Skeletal muscle satellite cell (primary cell): ENCODE measurements at regions not wholly inside any gene's neighbourhood (a gene's known extent, or its start where the extent isn't known, plus 50 kb on each side); places are given as distances from the start of the nearest gene placed in this dataset.

Experiments
- H3K27me3 ChIP-seq: 2 replicates; pipeline ENCODE4 v1.7.0; 2013; ENCODE audit warnings: low read length; ENCODE audit not compliant: control insufficient read depth, insufficient read depth
- H3K36me3 ChIP-seq: 2 replicates; pipeline ENCODE4 v1.7.0; 2013; ENCODE audit warnings: mild to moderate bottlenecking, control low read depth, low read length; ENCODE audit not compliant: insufficient read depth
- H3K4me1 ChIP-seq: 2 replicates; pipeline ENCODE4 v1.7.0; 2013; ENCODE audit warnings: low read length; ENCODE audit not compliant: control insufficient read depth, insufficient read depth
- H3K4me2 ChIP-seq: 2 replicates; pipeline ENCODE4 v1.7.0; 2013; ENCODE audit warnings: mild to moderate bottlenecking, low read length
- H3K4me3 ChIP-seq: 2 replicates; pipeline ENCODE4 v1.7.0; 2013; ENCODE audit warnings: low read length
- H3K9ac ChIP-seq: 2 replicates; pipeline ENCODE4 v1.7.0; 2013; ENCODE audit warnings: mild to moderate bottlenecking, low read depth, low read length, moderate library complexity
- H3K9me3 ChIP-seq: replicated peaks from 2 replicates; pipeline ENCODE4 v1.7.0; 2013; ENCODE audit warnings: mild to moderate bottlenecking, control low read depth, low read length

DNA sequence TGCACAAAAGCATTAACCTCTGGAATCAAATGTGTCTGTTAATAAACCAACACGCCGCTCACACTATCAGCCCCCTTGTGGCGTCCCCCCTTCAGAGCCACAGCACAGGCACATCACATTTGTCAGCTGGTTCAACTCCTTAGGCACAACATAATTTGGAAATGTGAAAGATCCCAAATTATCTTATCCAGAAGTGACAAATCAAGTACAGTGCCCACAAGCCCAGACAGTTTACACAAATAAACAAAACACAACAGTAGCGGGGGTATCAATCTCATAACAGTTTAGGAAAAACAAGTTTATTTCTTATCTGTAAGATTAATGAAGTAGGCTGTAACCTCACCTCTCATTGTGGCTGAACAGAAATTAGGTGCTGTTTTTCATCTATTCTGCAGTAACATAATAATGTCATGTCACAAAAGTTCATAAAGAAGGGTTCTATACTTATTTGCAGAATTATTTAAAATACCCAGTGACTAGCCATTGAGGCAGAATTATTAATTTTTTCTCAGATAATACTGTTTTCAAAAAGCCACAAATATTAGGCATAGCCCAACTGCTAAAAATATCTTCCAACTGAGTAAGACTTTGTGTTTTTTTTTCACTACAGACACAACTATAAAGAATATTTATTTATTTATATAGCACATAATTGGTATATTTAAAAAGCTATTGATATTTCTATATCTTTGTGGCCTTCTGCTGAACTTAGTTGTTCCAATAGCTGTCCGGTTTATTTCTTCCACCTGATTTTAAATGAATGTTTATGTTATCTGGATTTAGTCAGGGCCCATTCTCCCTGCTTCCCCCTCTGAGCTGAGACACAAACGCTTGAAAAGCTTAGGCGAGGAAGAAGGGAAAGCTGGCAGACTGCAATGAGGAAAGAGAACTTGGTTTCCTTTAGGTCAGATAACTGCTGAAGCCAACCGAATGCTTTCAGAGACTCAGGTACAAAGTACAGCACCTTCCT lies 214.7 kb downstream of the QDPR start:
- Histone ChIP-seq H3K4me2 (no peak overlapping the region), H3K4me1 (no peaks in the 10 kb centered on the region), H3K27me3 (peaks cover 3% of the 10 kb centered on the region), H3K9me3 (no peaks in the 10 kb centered on the region), H3K36me3 (no peaks in the 10 kb centered on the region), H3K9ac (no peak overlapping the region), H3K4me3 (no peak overlapping the region)

- H3K9ac ChIP-seq: no peak overlapping the region
- peaks cover 3% of the 10 kb centered on the region for H3K27me3 ChIP-seq
- no peak overlapping the region for H3K4me3 ChIP-seq
- no peaks in the 10 kb centered on the region for H3K4me1 ChIP-seq
- no peaks in the 10 kb centered on the region for H3K9me3 ChIP-seq
- no peak overlapping the region for H3K4me2 ChIP-seq
- H3K36me3 ChIP-seq: no peaks in the 10 kb centered on the region
Measured at GRCh38 chr4:17293901-17294300, 218.0 kb downstream of the QDPR start.

GRCh38 chr4:17288151-17288550 lies 223.7 kb downstream of the QDPR start:
- Histone ChIP-seq H3K4me3 (no peak overlapping the region), H3K4me2 (no peak overlapping the region), H3K9me3 (no peaks in the 10 kb centered on the region), H3K36me3 (no peaks in the 10 kb centered on the region), H3K9ac (no peak overlapping the region), H3K4me1 (no peaks in the 10 kb centered on the region), H3K27me3 (no peaks in the 10 kb centered on the region)

DNA sequence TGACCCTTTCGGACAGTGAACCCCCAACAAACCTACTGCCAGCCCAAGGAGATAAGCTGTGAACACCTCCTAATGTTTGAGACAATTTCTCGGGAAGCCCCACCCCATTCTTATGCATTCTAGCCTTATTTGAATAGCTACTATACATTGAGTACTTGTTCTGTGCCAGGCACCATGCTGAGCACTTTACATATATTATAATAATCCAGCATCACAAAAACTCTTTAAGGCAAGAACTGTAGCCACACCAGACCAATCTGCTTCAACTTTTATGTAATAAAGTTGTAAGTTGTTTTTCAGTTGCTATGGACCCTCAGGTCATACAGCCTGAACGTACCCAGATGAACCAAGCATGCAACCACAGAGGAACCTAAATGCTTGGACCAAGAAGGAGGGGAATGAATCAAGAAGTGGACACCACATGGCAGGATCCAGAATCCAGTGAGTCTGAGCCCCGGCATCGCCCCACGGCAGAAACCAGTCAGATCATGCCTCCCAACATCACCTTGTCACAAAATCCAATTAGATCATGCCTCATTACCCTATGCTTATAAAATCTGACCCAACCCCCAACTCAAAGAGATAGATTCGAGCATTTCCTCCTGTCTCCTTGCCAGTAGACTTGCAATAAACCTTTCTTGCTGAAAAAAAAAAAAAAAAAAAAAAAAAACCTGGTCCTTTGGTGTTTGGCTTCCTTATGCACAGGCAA lies 225.0 kb downstream of the QDPR start:
- Histone ChIP-seq H3K9me3 (no peaks in the 10 kb centered on the region), H3K36me3 (no peaks in the 10 kb centered on the region), H3K9ac (no peak overlapping the region), H3K4me3 (no peak overlapping the region), H3K4me1 (no peaks in the 10 kb centered on the region), H3K4me2 (no peak overlapping the region), H3K27me3 (no peaks in the 10 kb centered on the region)

DNA sequence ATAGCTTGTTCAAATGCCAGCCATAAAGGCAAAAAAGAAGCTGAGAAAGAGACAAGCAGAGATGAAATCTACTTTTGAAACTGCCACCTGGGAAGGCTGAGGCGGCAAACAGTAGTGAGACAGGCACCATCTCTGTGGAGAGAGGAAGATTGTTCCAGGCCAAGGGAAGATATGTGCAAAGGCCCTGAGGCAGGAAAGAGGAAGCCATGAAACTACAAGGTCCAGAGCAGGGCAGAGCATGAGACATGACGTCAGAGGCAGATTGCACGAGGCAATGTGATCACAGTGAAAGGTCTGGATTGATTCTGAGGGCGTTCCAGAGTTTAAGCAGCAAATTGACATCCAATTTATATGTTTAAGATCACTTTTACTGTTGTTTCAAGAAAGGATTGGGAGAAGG lies 226.1 kb downstream of the QDPR start:
- Histone ChIP-seq H3K9ac (no peak overlapping the region), H3K36me3 (no peaks in the 10 kb centered on the region), H3K4me2 (no peak overlapping the region), H3K27me3 (no peaks in the 10 kb centered on the region), H3K4me3 (no peak overlapping the region), H3K4me1 (no peaks in the 10 kb centered on the region), H3K9me3 (no peaks in the 10 kb centered on the region)

GRCh38 chr4:17284323-17285175 lies 227.3 kb downstream of the QDPR start:
- H3K36me3 ChIP-seq: no peaks in the 10 kb centered on the region
- no peaks in the 10 kb centered on the region for H3K27me3 ChIP-seq
- H3K9ac ChIP-seq: no peak overlapping the region
- no peaks in the 10 kb centered on the region for H3K4me1 ChIP-seq
- H3K4me3 ChIP-seq: no peak overlapping the region
- no peaks in the 10 kb centered on the region for H3K9me3 ChIP-seq
- no peak overlapping the region for H3K4me2 ChIP-seq

GRCh38 chr4:17283832-17284231 lies 228.1 kb downstream of the QDPR start:
- Histone ChIP-seq H3K4me2 (no peak overlapping the region), H3K9ac (no peak overlapping the region)

GRCh38 chr4:17283251-17283650 lies 228.6 kb downstream of the QDPR start:
- no peak overlapping the region for H3K9ac ChIP-seq
- no peaks in the 10 kb centered on the region for H3K9me3 ChIP-seq

More at GRCh38 chr4:17283832-17284231, 228.1 kb downstream of the QDPR start:
- no peaks in the 10 kb centered on the region for H3K4me1 ChIP-seq
- H3K4me3 ChIP-seq: no peak overlapping the region
- H3K36me3 ChIP-seq: no peaks in the 10 kb centered on the region
- H3K27me3 ChIP-seq: no peaks in the 10 kb centered on the region
- no peaks in the 10 kb centered on the region for H3K9me3 ChIP-seq

DNA sequence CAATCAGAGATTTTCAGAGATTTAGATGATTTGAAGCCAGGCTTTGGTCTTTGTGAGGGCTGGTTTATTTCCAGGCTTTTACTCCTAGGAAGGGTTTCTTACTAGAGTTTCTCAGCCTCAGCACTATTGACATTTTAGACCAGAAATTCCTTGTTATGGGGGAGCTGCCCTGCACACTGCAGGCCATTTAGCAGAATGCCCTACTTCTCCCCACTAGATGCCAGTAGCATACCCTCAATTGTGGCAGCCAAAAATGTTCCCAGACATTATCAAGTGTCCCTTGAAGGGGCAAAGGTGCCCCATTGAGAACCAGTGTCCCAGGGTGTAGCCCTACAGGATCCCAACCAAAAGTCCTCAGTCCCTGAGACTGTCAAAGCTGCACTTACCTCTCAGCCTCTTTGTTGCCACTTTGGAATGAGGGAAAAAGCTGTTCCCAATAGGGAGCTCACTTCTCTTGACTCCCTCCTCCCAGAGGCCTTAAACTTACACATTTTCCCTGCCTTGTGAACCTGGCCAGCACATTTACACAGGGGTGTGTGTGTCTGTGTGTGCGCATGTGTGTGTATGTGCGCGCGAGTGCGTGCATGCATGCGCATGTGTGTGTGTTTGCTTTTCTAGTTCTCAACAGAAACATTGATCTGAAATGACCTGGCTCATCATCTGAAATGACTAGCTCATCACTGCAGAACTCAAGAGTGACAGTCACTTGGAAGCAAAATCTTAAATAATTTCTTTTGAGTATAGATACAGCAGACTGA lies 231.4 kb downstream of the QDPR start:
- no peaks in the 10 kb centered on the region for H3K4me1 ChIP-seq
- H3K4me2 ChIP-seq: no peak overlapping the region
- no peak overlapping the region for H3K9ac ChIP-seq
- H3K9me3 ChIP-seq: no peaks in the 10 kb centered on the region
- no peaks in the 10 kb centered on the region for H3K27me3 ChIP-seq
- no peak overlapping the region for H3K4me3 ChIP-seq
- H3K36me3 ChIP-seq: no peaks in the 10 kb centered on the region

More at GRCh38 chr4:17283251-17283650, 228.6 kb downstream of the QDPR start:
- no peaks in the 10 kb centered on the region for H3K4me1 ChIP-seq
- H3K36me3 ChIP-seq: no peaks in the 10 kb centered on the region
- no peaks in the 10 kb centered on the region for H3K27me3 ChIP-seq
- H3K4me3 ChIP-seq: no peak overlapping the region
- H3K4me2 ChIP-seq: no peak overlapping the region

GRCh38 chr4:17276776-17277175 lies 235.1 kb downstream of the QDPR start:
- Histone ChIP-seq H3K9ac (no peak overlapping the region), H3K4me1 (no peaks in the 10 kb centered on the region), H3K4me3 (no peak overlapping the region), H3K36me3 (no peaks in the 10 kb centered on the region), H3K27me3 (no peaks in the 10 kb centered on the region), H3K4me2 (no peak overlapping the region), H3K9me3 (no peaks in the 10 kb centered on the region)
